ENCODE measurements at regions not wholly inside any gene's neighbourhood (a gene's known extent, or its start where the extent isn't known, plus 50 kb on each side); places are given as distances from the start of the nearest gene placed in this dataset.
A peak's percentile ranks its signal among the peaks of the same experiment; 100 is the strongest.

- TF ChIP-seq ZFX (IDR thresholded peaks at IDR 0.05) (no peak), CTCF (conservative IDR thresholded peaks at IDR 0.05) (peak; percentile 97)
Observed at GRCh38 chr5:103808464-103809106, 246.0 kb upstream of the NUDT12 start.

GRCh38 chr5:103804711-103805110 lies 242.1 kb upstream of the NUDT12 start:
- no peak overlapping the region for H3K27ac ChIP-seq
- TF ChIP-seq CTCF (conservative IDR thresholded peaks at IDR 0.05) = no peak
- no peak for TF ChIP-seq ZFX (IDR thresholded peaks at IDR 0.05)

More at GRCh38 chr5:103808464-103809106, 246.0 kb upstream of the NUDT12 start:
- H3K27ac ChIP-seq = no peak overlapping the region

DNA sequence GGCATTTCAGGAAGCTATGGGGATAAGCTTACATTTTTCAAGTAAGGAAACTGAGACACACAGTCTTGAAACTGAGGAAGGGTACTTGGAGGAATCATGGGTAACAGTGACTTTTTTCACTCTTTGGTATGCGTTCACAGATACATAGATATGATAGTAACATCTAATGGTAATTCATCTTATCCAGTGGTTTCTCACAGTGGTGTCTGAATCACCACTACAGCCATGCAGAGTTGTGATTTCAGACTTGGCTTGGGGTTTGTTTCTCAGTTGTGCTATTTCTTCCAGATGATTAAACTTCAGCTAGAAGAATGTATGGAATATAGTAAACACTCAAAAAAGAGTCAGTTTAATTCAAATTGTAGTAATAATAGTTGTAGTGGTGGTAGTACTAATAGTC lies 239.1 kb upstream of the NUDT12 start:
- TF ChIP-seq CTCF (conservative IDR thresholded peaks at IDR 0.05) (no peak), ZFX (IDR thresholded peaks at IDR 0.05) (no peak)
- no peak overlapping the region for H3K27ac ChIP-seq

DNA sequence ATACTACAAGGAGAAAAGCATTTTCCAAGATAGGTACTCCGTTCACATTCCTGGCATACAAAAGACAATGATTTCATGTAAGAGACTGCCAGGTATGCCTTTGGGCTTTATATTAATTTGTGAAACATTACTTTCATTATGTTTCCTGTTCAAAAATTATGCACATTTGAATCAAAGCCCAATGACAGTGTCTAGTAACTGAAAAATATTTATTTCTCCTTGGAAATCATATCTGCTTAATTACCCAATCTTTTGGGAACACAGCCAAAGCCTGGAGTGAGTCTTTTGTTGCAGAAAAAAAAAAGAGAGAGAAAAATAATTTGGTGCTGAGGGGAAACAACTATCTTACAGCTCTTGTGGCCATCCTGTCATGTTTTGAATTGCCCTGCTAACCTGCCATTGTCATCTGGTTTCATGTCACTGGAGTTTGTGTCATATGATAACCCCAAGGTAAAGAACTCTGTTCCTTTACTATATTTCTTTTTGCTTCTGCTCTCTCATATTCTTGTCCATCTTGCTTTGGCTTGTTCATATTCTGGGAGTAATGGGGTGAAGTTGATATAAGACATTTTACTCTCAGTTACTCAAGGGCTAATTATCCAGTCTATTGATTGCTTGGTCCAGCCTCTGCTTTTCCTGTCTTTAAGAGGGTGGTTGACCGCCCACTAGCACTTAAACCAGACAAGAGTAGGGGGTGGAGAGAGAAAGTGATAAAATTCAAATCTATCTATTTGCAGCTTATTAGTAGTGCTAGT lies 238.3 kb upstream of the NUDT12 start:
- no peak overlapping the region for H3K27ac ChIP-seq
- no peak for TF ChIP-seq ZFX (IDR thresholded peaks at IDR 0.05)
- no peak for TF ChIP-seq CTCF (conservative IDR thresholded peaks at IDR 0.05)

GRCh38 chr5:103793595-103794182 lies 231.1 kb upstream of the NUDT12 start:
- TF ChIP-seq ZFX (IDR thresholded peaks at IDR 0.05) (no peak), CTCF (conservative IDR thresholded peaks at IDR 0.05) (no peak)
- H3K27ac ChIP-seq = no peak overlapping the region

DNA sequence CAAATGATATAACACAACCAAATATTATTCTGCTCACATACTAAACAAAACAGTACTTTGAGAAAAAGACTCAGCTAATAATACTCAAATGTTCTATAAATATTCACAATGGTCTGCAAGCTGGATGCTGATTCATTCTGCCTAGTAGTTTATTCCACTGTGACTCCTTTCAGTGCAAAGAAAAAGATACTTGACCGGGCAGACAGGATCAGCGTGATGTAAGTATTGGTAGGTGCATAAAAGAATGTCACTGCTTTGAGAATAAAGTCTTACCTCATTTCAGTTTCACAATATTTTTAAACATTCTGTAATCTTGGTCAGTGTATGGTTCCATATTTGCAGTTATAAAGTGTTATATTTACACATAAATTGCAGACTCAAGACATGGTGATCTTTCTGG lies 223.0 kb upstream of the NUDT12 start:
- no peak overlapping the region for H3K27ac ChIP-seq
- no peak for TF ChIP-seq ZFX (IDR thresholded peaks at IDR 0.05)
- TF ChIP-seq CTCF (conservative IDR thresholded peaks at IDR 0.05) = no peak

DNA sequence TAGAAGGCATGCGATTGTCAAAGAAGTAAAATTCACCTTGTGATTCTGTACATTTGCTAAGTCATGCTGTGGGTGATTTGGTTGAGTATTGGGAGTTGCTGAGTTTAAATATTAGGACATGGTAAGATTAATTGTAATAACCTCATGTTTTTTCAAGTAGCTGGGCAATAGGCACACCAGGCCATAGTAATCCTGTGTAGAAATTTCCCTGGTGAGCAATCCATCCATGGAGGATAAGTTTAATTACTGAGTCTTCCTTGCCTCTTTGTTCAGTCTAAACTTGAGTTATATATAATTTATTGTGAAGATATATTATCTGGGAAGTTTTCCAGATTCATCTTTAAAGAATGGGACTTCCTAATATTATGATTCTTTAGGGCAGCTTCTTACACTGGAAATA lies 221.1 kb upstream of the NUDT12 start:
- H3K27ac ChIP-seq = no peak overlapping the region
- no peak for TF ChIP-seq ZFX (IDR thresholded peaks at IDR 0.05)
- TF ChIP-seq CTCF (conservative IDR thresholded peaks at IDR 0.05) = no peak
